Upper lobe of left lung (tissue), 6 donors: ENCODE measurements at regions not wholly inside any gene's neighbourhood (a gene's known extent, or its start where the extent isn't known, plus 50 kb on each side); places are given as distances from the start of the nearest gene placed in this dataset.

Experiments
- ATAC-seq, 2 donors: fragments of 200-7000 bp; cut with Tn5 transposase; one replicate each; pipeline ENCODE4 v1.9.1; 2022; ENCODE audit warnings: mild to moderate bottlenecking in 2 of 2, moderate library complexity in 2 of 2; ENCODE audit not compliant: low FRiP score in 2 of 2
- DNase-seq, 2 donors: peaks; one replicate each; pipeline ENCODE4 v3.0.0-alpha.2; 2019 to 2020
- H3K27ac ChIP-seq, 4 donors: fragments of 200-600 bp; sonication (generic); one replicate each; pipeline ENCODE4 v1.5.1; 2016 to 2019
- H3K27me3 ChIP-seq, 4 donors: fragments of 200-600 bp; sonication (generic); one replicate each; pipeline ENCODE4 v1.5.1; 2017 to 2019
- H3K36me3 ChIP-seq, 4 donors: fragments of 200-600 bp; sonication (generic); one replicate each; pipeline ENCODE4 v1.5.1; 2016 to 2019
- H3K4me1 ChIP-seq, 4 donors: fragments of 200-600 bp; sonication (generic); one replicate each; pipeline ENCODE4 v1.5.1; 2018 to 2019
- H3K4me3 ChIP-seq, 4 donors: fragments of 200-600 bp; sonication (generic); one replicate each; pipeline ENCODE4 v1.5.1; 2017 to 2019; ENCODE audit warnings: mild to moderate bottlenecking in 2 of 4, moderate library complexity in 1 of 4
- H3K9me3 ChIP-seq, 4 donors: fragments of 200-600 bp; sonication (generic); one replicate each; pipeline ENCODE4 v1.5.1; 2018 to 2019
- CTCF ChIP-seq, 6 experiments: fragments of 450-650 bp in 4 of 6; fragments of 200-600 bp in 2 of 6; sonication (generic) in 2 of 6; IDR thresholded peaks; one replicate each; pipeline ENCODE4 v1.5.1; 2016 to 2019; ENCODE audit warnings: antibody characterized with exemption in 6 of 6
- EP300 ChIP-seq, 4 donors: sonication (generic); formaldehyde crosslinking; IDR thresholded peaks; one replicate each; pipeline ENCODE4 v1.5.1; 2017; ENCODE audit warnings: antibody characterized with exemption in 4 of 4, control low read depth in 2 of 4
- POLR2A ChIP-seq, 4 donors: fragments of 450-650 bp; IDR thresholded peaks; one replicate each; pipeline ENCODE4 v1.5.1; 2016 to 2017; ENCODE audit warnings: antibody characterized with exemption in 4 of 4, mild to moderate bottlenecking in 2 of 4
- POLR2AphosphoS5 ChIP-seq, 2 donors: sonication (generic); formaldehyde crosslinking; IDR thresholded peaks; one replicate each; pipeline ENCODE4 v1.5.1; 2017; ENCODE audit warnings: antibody characterized with exemption in 2 of 2
- WGBS, 2 donors: methylation state at CpG; one replicate each; pipeline ENCODE4 v1.1.5; 2017 to 2018; 5-methylcytosine and 5-hydroxymethylcytosine counted together
- donor health status: DM: no; HTN: no; CAD: no; lungs with moderate emphysema.
- donor health status: DM: no; HTN: yes; CAD: no; lungs with severe emphysema.

- DNase-seq (no peak), ATAC-seq (no peak)
- no peak overlapping the region for H3K27ac ChIP-seq
- H3K4me1 ChIP-seq, result no peaks in the 10 kb centered on the region
- TF ChIP-seq POLR2AphosphoS5 (IDR thresholded peaks at IDR 0.05) (no peak), POLR2A (IDR thresholded peaks at IDR 0.05) (no peak), EP300 (IDR thresholded peaks at IDR 0.05) (no peak), CTCF (IDR thresholded peaks at IDR 0.05) (no peak)
- H3K9me3 ChIP-seq, result no peaks in the 10 kb centered on the region
- WGBS, 2 donors, result 43 to 52% methylated on average over 2 of the region's 2 CpGs
- H3K36me3 ChIP-seq, result no peaks in the 10 kb centered on the region
- H3K4me3 ChIP-seq, result no peak overlapping the region
- H3K27me3 ChIP-seq, result no peaks in the 10 kb centered on the region
Observed at GRCh38 chr5:130985776-130986175, 179.3 kb downstream of the HINT1 start.

- ATAC-seq (no peak), DNase-seq (peak in 1 of 2 donors; percentile 22)
- Histone ChIP-seq H3K4me1 (no peaks in the 10 kb centered on the region), H3K4me3 (no peak overlapping the region), H3K9me3 (no peaks in the 10 kb centered on the region), H3K36me3 (no peaks in the 10 kb centered on the region), H3K27ac (no peak overlapping the region), H3K27me3 (no peaks in the 10 kb centered on the region)
- 94 to 97% methylated on average over 5 of the region's 5 CpGs for WGBS, 2 donors
- TF ChIP-seq CTCF (IDR thresholded peaks at IDR 0.05), result no peak
- TF ChIP-seq POLR2A (IDR thresholded peaks at IDR 0.05), result no peak
- no peak for TF ChIP-seq POLR2AphosphoS5 (IDR thresholded peaks at IDR 0.05)
- no peak for TF ChIP-seq EP300 (IDR thresholded peaks at IDR 0.05)
Observed at GRCh38 chr5:130981663-130982062, 183.4 kb downstream of the HINT1 start.

- WGBS, 2 donors, result 78 to 86% methylated on average over 4 of the region's 4 CpGs
- Histone ChIP-seq H3K9me3 (no peaks in the 10 kb centered on the region), H3K4me3 (no peak overlapping the region), H3K4me1 (peaks cover 0 to 10% (median 0%) of the 10 kb centered on the region in 4 donors), H3K27me3 (no peaks in the 10 kb centered on the region), H3K27ac (no peak overlapping the region), H3K36me3 (no peaks in the 10 kb centered on the region)
- no peak for TF ChIP-seq POLR2AphosphoS5 (IDR thresholded peaks at IDR 0.05)
- no peak for TF ChIP-seq EP300 (IDR thresholded peaks at IDR 0.05)
- TF ChIP-seq CTCF (IDR thresholded peaks at IDR 0.05), result no peak
- TF ChIP-seq POLR2A (IDR thresholded peaks at IDR 0.05), result no peak
- DNase-seq (no peak), ATAC-seq (no peak)
Observed at GRCh38 chr5:130978475-130978874, 186.6 kb downstream of the HINT1 start.

GRCh38 chr5:130976493-130976892 lies 188.6 kb downstream of the HINT1 start:
- H3K9me3 ChIP-seq, result no peaks in the 10 kb centered on the region
- TF ChIP-seq POLR2AphosphoS5 (IDR thresholded peaks at IDR 0.05), result no peak
- no peak for TF ChIP-seq POLR2A (IDR thresholded peaks at IDR 0.05)
- no peak for TF ChIP-seq EP300 (IDR thresholded peaks at IDR 0.05)
- TF ChIP-seq CTCF (IDR thresholded peaks at IDR 0.05), result no peak
- DNase-seq, result no peak
- no peak overlapping the region for H3K27ac ChIP-seq
- H3K36me3 ChIP-seq, result no peaks in the 10 kb centered on the region
- peaks cover 0 to 10% (median 0%) of the 10 kb centered on the region in 4 donors for H3K4me1 ChIP-seq
- H3K27me3 ChIP-seq, result no peaks in the 10 kb centered on the region
- ATAC-seq, result no peak
- H3K4me3 ChIP-seq, result no peak overlapping the region

GRCh38 chr5:130975847-130976246 lies 189.2 kb downstream of the HINT1 start:
- H3K27me3 ChIP-seq, result no peaks in the 10 kb centered on the region
- H3K36me3 ChIP-seq, result no peaks in the 10 kb centered on the region
- peaks cover 0 to 10% (median 0%) of the 10 kb centered on the region in 4 donors for H3K4me1 ChIP-seq
- H3K9me3 ChIP-seq, result no peaks in the 10 kb centered on the region
- H3K4me3 ChIP-seq, result no peak overlapping the region
- DNase-seq (no peak), ATAC-seq (no peak)
- H3K27ac ChIP-seq, result no peak overlapping the region
- 62 to 74% methylated on average over 1 of the region's 1 CpG for WGBS, 2 donors
- TF ChIP-seq CTCF (IDR thresholded peaks at IDR 0.05), result no peak
- TF ChIP-seq EP300 (IDR thresholded peaks at IDR 0.05), result no peak
- TF ChIP-seq POLR2AphosphoS5 (IDR thresholded peaks at IDR 0.05), result no peak
- TF ChIP-seq POLR2A (IDR thresholded peaks at IDR 0.05), result no peak
